HG03064 (cell line): ENCODE measurements at regions not wholly inside any gene's neighbourhood (a gene's known extent, or its start where the extent isn't known, plus 50 kb on each side); places are given as distances from the start of the nearest gene placed in this dataset.
"Not testable (repeated sequence)": the region's sequence is repeated elsewhere in the genome, so short reads cannot be mapped to it uniquely, and the experiment has no call there.

Experiments
- ATAC-seq: cut with Tn5 transposase; IDR thresholded peaks from one replicate; pipeline ENCODE4 v1.9.1; 2021; ENCODE audit warnings: low read depth; ENCODE audit not compliant: unreplicated experiment

DNA sequence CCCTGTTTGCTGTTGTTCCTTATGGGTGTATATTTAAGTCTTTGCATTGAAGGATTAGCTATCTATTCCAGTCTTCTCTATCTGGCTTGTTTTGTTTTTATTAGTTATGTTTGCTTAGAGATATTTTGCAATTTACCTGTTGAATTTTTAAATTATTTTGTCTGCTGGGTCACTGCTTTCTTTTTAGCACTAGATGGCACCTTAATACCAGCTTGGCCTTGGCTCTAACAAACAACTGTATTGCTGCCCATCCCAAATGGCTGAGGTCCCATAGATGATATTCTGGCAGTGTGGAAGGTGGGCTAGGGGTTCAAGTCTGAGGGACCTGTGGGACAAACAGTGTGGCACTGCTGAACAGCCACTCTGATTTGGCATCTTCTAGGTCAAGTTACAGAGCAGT lies 144.0 kb upstream of the FBXO33 start:
- no peak for ATAC-seq

DNA sequence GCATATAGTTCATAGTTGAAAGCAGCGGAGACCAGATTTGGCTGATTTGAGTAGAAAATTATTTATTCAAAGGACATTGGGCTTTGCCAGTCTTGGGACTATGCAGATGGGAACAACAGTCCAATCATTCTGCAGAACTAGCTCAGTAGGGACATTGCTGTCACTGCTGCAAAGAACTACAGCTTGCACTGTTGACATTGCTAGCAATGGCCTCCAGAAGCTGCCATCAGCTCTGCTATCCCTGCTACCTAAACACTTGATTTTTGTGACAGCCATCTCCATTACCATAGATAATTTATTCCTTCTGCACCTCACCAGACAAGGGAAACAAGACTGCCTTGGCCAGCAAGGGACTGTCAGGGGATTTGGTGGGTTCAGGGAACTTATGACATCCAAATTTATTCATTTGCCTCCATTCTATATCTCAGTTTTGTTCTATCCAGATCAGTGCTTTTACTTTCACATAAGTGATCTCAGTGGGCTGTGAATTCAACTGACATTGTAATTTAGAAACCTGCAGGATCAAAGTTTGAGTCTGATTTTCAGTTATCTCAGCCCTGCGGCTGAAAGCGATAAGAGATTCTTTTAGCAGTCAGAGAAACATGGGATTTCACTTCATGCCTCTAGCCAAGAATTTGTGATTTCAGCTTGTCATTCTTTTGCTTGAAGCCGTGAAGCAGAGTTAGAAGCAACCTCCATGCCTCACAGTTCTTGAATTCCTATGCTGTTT lies 136.7 kb upstream of the FBXO33 start:
- no peak for ATAC-seq

DNA sequence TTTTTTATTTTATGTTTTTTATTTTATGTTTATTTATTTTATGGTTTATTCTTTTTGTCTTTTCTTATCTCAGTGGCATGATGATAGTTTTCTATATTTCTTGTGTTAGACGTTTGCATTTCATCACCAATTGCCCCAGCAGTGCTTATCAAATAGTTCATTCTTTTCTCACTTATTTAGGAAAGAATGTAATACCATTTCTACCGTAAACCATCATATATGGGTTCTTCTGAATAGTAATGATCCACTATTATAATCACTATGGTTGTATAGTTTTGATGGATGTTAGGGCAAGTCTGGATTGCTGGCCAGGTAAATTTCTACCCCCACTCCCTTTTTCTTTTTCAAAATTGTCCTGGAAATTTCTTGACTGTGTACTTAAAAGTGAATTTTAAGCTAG lies 134.6 kb upstream of the FBXO33 start:
- ATAC-seq: no peak

DNA sequence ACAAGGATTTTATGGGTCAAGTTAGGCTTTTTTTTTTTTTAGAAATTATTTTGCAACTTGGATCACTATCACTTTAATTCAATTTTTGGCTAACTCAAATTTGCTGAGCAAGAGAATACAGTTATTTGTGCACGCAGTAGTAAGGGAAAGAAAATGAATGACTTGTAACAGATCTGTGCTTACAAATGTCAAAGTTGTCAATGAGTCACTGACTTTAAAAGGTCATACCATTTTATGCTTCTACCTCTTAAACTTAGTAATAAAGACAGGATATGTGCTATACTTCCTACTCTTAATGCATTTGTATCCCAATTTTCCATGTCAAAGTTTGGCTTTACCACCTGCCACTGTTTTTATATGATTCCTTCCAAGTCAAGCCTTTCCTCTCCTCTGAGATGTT lies 131.1 kb upstream of the FBXO33 start:
- no peak for ATAC-seq

DNA sequence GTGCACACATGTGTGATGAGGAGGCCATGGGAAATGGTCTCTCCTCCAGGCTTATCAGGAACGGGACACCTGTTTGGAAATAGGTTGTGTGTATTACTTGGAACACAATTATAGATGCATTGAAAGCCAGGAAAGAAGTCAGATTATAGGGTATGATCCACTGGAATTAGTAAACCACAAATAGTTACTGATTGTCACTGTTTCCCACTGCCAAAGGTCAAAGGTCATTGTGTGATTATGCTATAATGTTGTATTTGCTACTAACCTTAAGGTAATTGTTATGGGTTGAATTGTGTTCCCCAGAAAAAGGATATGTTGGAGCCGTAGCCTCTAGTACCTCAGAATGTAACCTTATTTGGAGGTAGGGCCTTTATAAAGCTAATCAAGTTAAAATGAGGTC lies 129.9 kb upstream of the FBXO33 start:
- no peak for ATAC-seq

DNA sequence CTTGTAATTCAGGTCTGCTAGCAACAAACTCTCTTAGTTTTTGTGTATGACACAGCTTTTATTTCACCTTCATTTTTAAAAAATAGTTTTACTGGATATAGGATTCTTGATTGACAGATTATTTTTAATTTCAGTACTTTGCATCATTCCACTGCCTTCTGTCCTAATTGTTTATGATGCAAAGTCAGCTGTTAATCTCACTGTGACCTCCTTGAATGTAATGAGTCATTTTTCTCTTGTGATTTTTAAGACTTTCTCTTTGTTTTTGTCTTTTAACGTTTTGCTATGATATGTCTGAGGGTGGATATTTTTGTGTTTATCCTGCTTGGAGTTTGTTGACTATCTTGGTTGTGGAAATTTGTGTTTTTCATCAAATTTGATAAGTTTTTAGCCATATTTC lies 126.3 kb upstream of the FBXO33 start:
- ATAC-seq: no peak

DNA sequence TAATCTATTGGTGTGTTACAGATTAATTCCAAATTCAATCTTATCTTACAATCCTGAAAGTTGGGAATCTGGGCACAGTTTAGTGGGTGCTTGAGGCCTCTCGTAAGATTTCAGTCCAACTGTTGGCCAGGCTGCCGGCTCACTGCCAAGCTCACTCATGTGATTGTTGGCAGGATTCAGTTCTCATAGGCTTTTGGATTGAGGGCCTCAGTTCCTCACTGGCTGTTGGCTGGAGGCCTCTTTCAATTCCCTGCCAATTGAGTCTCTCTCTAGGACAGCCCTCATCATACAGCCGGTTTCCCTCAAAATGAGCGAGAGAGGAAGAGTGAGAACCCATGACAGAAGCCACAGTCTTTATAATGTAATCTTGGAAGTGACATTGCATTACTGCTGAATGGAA lies 123.5 kb upstream of the FBXO33 start:
- ATAC-seq: no peak

DNA sequence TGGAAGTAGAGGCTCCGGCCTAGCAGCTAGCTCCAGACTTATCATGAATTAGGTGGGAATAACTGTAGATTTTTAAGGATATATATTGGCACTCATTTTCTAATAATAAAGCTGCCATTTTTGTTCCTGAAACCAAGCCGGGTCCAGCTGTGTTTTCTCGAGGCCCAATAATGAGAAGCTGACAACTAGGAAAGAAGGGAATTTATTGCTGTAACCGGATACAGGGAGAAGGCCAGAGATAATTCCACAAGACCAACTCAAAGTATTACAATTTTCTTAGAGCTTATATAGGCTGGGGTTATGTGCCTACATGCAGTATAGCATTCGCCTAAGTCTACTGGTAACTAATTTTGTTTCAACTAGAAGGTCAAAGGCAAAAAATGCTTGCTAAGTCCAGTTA lies 122.3 kb upstream of the FBXO33 start:
- no peak for ATAC-seq

DNA sequence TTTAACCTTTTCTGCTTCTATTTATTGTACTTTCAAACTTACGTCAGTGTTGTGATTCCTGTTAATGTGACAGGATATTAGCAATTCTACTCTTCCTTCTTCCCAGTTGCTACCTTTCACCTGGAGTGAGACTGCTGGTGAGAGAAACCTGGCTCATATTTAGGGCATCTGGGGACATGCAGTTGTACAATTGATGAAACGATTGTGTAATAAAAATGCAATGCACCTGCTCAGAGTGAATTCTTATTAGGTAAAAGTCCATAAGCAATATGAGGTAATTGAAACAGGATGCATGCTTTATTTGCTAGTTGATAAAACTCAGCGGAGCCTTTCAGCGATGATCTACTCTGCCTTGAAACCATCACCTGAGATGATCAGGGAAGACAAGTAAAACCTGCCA lies 116.1 kb upstream of the FBXO33 start:
- no peak for ATAC-seq

DNA sequence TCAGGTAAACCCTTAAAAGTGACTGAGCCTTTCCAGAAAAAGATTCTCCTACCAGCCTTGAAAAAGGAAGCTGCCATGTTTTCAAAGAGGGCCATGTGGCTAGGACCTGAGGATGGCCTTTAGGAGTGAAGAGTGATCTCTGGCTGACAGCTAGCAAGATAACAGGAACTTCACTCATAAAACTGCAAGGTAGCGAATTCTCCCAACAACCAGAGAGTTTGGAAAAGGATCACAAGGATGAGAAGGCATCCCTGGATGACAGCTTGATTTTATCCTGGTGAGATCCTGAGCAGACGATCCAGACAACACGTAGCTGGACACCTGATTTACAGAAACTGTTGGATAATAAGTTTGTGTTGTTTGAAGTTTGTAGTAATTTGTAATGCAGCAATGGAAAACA lies 115.6 kb upstream of the FBXO33 start:
- ATAC-seq: no peak

DNA sequence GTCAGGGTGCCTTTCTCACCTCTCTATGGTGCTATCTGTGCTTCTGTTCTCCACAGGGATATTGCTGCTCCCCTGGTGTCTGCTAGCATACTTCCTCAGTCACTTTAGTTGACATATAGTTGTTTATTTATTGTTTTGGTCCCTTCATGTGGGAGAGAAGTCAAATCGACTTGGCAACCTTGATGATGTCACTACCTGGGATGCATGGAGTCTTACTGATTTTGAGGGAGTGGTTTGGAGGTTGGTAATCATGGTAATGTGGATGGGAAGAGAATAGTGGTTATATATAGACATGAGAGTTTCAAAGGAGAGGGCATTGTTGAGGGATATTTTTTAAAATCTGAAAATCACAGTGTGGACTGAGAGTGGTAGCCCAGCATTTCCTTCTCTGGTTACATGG lies 73.6 kb upstream of the FBXO33 start:
- ATAC-seq: no peak

DNA sequence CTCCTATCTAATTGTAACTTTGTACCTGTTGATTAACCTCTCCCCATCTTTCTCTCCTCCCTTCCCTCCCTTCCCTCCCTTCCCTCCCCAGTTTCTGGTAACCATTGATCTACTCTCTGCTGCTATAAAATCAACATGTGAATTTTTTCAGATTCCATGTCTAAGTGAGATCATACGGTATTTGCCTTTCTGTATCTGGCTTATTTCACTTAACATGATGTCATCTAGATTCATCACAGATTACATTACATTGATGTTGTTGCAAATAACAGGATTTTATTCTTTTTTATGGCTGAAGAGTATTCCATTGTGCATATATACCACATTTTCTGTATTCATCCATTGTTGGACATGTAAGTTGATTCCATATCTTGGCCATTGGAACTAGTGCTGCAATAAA lies 68.0 kb upstream of the FBXO33 start:
- no peak for ATAC-seq

DNA sequence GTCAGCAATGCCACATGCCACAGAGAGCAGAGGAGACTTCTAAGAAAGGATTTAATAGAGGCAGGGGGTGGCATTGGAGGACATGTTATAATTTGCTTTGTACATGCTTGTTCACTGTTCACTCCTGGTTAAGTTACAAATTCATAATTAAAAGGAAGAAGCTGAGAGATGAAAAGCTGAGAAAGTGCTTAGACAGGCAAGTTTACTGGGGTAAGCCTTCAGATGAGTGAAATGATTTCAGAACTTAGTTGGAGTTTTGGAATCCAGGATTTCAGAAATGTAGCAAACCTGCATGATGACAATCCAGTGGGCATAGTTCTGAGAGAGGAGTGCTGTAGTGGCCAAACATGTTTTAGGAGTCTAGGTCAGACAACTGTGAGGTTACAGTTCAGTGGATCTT lies 67.3 kb upstream of the FBXO33 start:
- ATAC-seq: no peak

DNA sequence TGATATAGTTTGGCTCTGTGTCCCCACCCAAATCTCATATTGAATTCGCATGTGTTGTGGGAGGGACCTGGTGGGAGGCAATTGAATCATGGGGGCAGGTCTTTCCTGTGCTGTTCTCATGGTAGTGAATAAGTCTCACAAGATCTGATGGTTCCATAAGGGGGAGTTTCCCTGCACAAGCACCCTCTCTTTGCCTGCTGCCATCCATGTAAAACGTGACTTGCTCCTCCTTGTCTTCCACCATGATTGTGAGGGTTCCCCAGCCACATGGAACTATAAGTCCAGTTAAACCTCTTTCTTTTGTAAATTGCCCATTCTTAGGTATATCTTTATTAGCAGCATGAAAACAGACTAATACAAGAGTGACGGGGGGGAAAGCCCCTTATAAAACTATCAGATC lies 65.4 kb upstream of the FBXO33 start:
- ATAC-seq: not testable (repeated sequence)

DNA sequence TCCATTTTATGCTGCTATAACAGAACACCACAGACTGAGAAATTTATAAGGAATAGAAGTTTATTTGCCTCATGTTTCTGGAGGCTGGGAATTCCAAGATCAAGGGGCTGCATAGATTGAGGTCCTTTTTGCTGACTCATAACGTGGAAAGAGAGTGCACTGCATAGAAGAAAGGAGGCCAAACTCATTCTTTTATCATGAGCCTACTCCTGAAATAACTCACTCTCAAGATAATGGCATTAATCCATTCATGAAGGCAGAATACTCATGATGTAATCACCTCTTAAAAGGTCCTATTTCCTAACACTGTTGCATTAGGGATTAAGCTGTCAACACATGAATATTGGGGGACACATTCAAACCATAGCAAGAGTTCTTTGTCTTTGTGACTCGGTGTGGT lies 60.0 kb upstream of the FBXO33 start:
- ATAC-seq: no peak

DNA sequence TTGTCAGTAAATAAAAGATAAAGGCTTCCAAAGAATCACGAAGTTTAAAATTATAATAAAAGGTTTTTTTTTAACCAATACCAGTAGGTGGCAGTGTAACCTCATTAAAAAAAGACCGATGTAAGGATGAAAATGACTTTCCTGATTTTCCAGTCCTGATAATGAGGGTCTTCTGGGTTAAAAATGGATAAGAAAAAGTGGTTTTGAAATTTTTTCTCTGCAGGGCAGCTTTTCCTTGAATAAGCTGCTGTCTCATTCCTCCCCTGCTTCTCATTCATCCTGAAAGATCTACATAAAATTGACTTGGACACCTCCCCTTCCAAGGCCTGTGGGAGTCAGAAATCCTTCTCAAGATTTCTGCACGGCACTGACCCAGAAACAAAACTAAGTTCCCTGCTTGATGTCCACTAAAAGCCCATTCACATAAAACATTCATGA lies 58.9 kb upstream of the FBXO33 start:
- no peak for ATAC-seq

DNA sequence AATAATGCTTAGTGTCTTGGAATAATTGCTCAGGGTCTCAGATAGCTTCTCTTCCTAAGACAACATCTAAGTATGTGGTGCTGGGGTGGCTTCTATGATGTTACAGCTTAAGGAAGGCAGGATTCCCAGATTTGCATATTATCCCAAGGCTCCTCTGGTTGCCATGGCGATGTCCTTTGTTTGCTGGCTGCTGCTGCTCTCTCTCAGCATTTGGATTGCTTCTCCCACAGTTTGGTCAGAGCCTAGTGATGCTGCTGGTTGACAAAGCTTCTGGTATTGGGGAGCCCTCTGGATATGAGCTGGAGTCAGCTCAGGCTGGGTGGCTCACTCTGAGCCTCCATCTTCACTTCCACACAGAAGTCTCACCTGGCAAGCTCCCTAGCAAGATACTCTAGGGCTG lies 56.4 kb upstream of the FBXO33 start:
- ATAC-seq: no peak

DNA sequence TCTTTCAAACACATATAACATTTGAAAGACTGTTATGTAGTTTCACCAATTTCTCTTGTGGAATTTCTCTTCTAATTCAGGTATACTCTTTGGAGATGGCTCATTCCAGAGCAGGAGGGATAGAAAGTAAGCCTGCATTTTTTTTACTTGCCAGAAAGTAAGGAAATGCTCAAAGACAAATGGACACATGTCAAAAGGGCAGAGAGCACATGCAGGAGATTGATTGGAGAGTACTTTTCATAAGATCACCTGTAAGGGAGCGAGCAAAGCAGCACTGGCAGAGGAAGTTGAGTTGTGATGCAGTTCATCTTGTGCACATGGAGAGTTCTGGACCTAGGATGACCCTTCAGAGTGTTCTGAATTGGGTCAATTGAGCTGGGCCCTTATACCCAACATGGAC lies 51.4 kb upstream of the FBXO33 start:
- no peak for ATAC-seq
